Endothelial cell (in vitro differentiated cells): ENCODE measurements at regions not wholly inside any gene's neighbourhood (a gene's known extent, or its start where the extent isn't known, plus 50 kb on each side); places are given as distances from the start of the nearest gene placed in this dataset.

ENCODE experiments used
- DNase-seq: peaks from one replicate; pipeline ENCODE4 v3.0.0; 2021; ENCODE audit warnings: low spot score
- H3K27ac Mint-ChIP-seq: one replicate; pipeline ENCODE4 v1.8.0; 2021; ENCODE audit warnings: mixed read lengths, inconsistent platforms; ENCODE audit not compliant: unreplicated experiment
- H3K27me3 Mint-ChIP-seq: one replicate; pipeline ENCODE4 v1.8.0; 2021; ENCODE audit warnings: mild to moderate bottlenecking, moderate library complexity, mixed read lengths, inconsistent platforms; ENCODE audit not compliant: unreplicated experiment
- H3K36me3 Mint-ChIP-seq: one replicate; pipeline ENCODE4 v1.8.0; 2021; ENCODE audit warnings: mild to moderate bottlenecking, low read depth, mixed read lengths, inconsistent platforms; ENCODE audit not compliant: unreplicated experiment
- H3K4me1 Mint-ChIP-seq: one replicate; pipeline ENCODE4 v1.8.0; 2021; ENCODE audit warnings: mild to moderate bottlenecking, mixed read lengths, inconsistent platforms; ENCODE audit not compliant: unreplicated experiment
- H3K4me3 Mint-ChIP-seq: one replicate; pipeline ENCODE4 v1.8.0; 2021; ENCODE audit warnings: mild to moderate bottlenecking, mixed read lengths, inconsistent platforms; ENCODE audit not compliant: unreplicated experiment
- H3K9me3 Mint-ChIP-seq: one replicate; pipeline ENCODE4 v1.8.0; 2021; ENCODE audit warnings: mixed read lengths, inconsistent platforms; ENCODE audit not compliant: unreplicated experiment
- TF ChIP-seq, protein P1 (sequence below): fragments of 200-600 bp; sonication (generic); IDR thresholded peaks from one replicate; pipeline ENCODE4 v1.5.0; 2021; ENCODE audit warnings: antibody characterized with exemption; ENCODE audit not compliant: unreplicated experiment

GRCh38 chr13:112185466-112185865 is 118.5 kb downstream of the SOX1 start:
- TF ChIP-seq, protein P1, sequence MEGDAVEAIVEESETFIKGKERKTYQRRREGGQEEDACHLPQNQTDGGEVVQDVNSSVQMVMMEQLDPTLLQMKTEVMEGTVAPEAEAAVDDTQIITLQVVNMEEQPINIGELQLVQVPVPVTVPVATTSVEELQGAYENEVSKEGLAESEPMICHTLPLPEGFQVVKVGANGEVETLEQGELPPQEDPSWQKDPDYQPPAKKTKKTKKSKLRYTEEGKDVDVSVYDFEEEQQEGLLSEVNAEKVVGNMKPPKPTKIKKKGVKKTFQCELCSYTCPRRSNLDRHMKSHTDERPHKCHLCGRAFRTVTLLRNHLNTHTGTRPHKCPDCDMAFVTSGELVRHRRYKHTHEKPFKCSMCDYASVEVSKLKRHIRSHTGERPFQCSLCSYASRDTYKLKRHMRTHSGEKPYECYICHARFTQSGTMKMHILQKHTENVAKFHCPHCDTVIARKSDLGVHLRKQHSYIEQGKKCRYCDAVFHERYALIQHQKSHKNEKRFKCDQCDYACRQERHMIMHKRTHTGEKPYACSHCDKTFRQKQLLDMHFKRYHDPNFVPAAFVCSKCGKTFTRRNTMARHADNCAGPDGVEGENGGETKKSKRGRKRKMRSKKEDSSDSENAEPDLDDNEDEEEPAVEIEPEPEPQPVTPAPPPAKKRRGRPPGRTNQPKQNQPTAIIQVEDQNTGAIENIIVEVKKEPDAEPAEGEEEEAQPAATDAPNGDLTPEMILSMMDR: no peak
- Mint-ChIP-seq H3K4me1 (no peaks in the 10 kb centered on the region), H3K4me3 (peak overlapping the region; percentile 54), H3K27me3 (peaks cover 7% of the 10 kb centered on the region), H3K27ac (no peak overlapping the region), H3K9me3 (peaks cover 4% of the 10 kb centered on the region), H3K36me3 (peaks cover 2% of the 10 kb centered on the region)
- no peak for DNase-seq

GRCh38 chr13:112186091-112186490 is 119.1 kb downstream of the SOX1 start:
- TF ChIP-seq, protein P1: no peak
- H3K4me3 Mint-ChIP-seq: no peak overlapping the region
- H3K27ac Mint-ChIP-seq: no peak overlapping the region
- H3K9me3 Mint-ChIP-seq: peaks cover 4% of the 10 kb centered on the region
- no peaks in the 10 kb centered on the region for H3K36me3 Mint-ChIP-seq
- H3K4me1 Mint-ChIP-seq: no peaks in the 10 kb centered on the region
- peaks cover 7% of the 10 kb centered on the region for H3K27me3 Mint-ChIP-seq
- no peak for DNase-seq

DNA sequence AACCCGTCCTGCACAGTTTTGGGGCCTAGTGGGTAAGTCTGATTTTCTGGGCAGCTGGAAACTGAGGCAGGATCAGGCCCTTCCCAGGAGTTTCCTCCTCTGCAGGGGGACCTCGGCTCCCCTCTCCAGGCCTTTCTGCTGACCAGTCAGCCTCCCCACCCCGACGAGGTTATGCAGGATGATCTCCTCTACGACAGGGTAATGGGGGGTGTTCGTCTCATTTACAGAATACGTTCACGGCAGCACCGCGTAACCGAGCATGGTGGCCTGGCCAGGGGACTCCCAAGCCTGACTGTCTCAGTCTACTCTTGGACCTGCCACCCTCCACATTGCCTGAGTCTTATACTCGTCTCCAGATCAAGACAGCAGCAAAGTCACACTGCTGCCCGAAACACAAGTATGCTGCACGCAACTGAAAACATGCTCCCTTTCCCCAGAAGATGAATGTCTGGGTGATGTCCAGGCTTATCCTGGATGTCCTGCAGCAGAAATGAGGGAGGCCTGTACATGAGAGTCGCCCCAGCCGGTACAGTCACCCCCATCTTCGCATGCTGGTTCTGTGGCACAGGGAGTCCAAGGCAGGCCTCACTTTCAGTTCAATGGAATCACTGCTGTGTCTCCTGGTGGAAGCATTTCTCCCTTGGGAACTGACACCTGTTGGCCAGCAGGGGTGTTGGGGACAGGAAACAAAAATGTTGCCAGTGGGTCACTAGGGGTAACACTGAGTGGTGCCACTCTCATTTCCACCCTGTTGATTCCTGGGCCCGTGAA is 120.8 kb downstream of the SOX1 start:
- no peak for DNase-seq
- no peaks in the 10 kb centered on the region for H3K36me3 Mint-ChIP-seq
- H3K4me3 Mint-ChIP-seq: no peak overlapping the region
- H3K27ac Mint-ChIP-seq: no peak overlapping the region
- H3K27me3 Mint-ChIP-seq: peaks cover 7% of the 10 kb centered on the region
- H3K9me3 Mint-ChIP-seq: peaks cover 4% of the 10 kb centered on the region
- H3K4me1 Mint-ChIP-seq: no peaks in the 10 kb centered on the region
- TF ChIP-seq, protein P1: peak; percentile 38

DNA sequence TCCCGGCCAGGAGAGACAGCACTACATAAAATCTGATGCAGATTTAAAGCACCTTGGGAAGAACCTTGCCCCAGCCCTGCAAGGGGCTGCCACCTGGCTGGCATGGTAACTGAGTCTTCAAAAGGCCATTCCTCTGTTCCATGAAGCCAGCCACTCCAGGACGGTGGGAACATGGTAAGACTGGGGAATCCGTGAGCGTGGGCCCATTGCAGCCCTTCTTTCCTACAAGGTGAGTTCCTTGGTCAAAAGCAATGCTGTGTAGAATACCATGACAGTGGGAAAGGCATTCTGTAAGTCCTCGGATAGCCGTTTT is 121.3 kb downstream of the SOX1 start:
- TF ChIP-seq, protein P1: no peak
- Mint-ChIP-seq H3K9me3 (peaks cover 4% of the 10 kb centered on the region), H3K27me3 (peaks cover 7% of the 10 kb centered on the region), H3K27ac (no peak overlapping the region), H3K36me3 (no peaks in the 10 kb centered on the region), H3K4me1 (no peaks in the 10 kb centered on the region), H3K4me3 (no peak overlapping the region)
- no peak for DNase-seq

- no peaks in the 10 kb centered on the region for H3K36me3 Mint-ChIP-seq
- no peaks in the 10 kb centered on the region for H3K4me1 Mint-ChIP-seq
- no peak overlapping the region for H3K27ac Mint-ChIP-seq
- no peak overlapping the region for H3K4me3 Mint-ChIP-seq
- TF ChIP-seq, protein P1: no peak
- no peak for DNase-seq
- peaks cover 2% of the 10 kb centered on the region for H3K9me3 Mint-ChIP-seq
- peaks cover 5% of the 10 kb centered on the region for H3K27me3 Mint-ChIP-seq
Observed at GRCh38 chr13:112193463-112194166, 126.7 kb downstream of the SOX1 start.
